GM23248 (cell line): ENCODE measurements at regions not wholly inside any gene's neighbourhood (a gene's known extent, or its start where the extent isn't known, plus 50 kb on each side); places are given as distances from the start of the nearest gene placed in this dataset.

Source experiments
- EZH2 ChIP-seq: fragments of 200-600 bp; sonication (generic); IDR thresholded peaks from 2 replicates; pipeline ENCODE4 v1.6.1; 2018; ENCODE audit warnings: antibody characterized with exemption, mild to moderate bottlenecking; ENCODE audit not compliant: insufficient read depth, poor library complexity, severe bottlenecking
- EZH2phosphoT487 ChIP-seq: fragments of 200-600 bp; sonication (generic); IDR thresholded peaks from 2 replicates; pipeline ENCODE4 v1.6.1; 2018; ENCODE audit warnings: antibody characterized with exemption, moderate library complexity, mild to moderate bottlenecking, low read depth; ENCODE audit not compliant: insufficient read depth

- TF ChIP-seq EZH2 (no peak), EZH2phosphoT487 (no peak)
Observed at GRCh38 chr14:38080696-38081095, 127.0 kb upstream of the SSTR1 start.
